HL-60/S4 treated with phorbol 12-myristate 13-acetate at 8.2 ng/mL for 4 days and 3 days (cell line): ENCODE measurements at regions not wholly inside any gene's neighbourhood (a gene's known extent, or its start where the extent isn't known, plus 50 kb on each side); places are given as distances from the start of the nearest gene placed in this dataset.

Experiments
- in situ Hi-C: fragments of 300-500 bp; cut with MboI; formaldehyde crosslinking; loops from 2 replicates; pipeline ENCODE4 v1.15.0; 2022; ENCODE audit warnings: low sequenced_read_pairs

DNA sequence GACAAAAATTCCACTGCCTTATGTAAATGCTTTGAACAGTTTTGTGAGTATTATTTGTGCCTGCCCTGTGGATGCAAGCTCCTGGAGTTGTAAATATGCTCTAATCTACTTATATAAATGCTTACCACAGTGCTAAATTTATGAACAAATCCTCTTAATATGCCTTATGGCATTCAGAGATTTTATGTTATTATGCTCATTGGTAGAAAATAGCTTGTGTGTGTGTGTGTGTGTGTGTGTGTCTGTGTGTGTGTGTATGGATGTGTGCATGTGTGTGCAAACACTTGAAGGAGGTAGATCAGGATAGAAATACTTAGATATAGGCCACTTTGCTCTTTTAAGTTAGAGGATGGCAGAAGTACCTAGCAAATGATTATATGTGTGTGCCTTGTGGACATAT is 253.9 kb downstream of the TAF11L14 start:
- in situ Hi-C loops = no loop called here

DNA sequence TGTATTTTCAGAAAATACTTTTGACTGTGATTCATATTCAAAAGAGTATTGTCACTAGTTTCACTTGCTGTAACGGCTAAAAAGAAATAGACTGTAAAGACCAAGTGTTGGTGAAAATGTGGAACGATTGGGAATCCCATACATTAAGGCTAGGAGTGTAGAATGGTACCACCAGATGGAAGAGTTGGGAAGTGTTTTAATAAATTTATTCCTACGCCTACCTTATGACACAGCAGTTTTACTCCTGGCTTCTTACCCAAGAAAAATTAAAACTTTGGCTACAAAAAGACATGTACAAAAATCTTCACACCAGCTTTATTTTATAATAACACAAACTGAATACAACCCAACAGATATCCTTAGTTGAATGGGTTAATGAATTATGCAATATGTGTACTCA is 256.2 kb downstream of the TAF11L14 start:
- in situ Hi-C loops = no loop called here

DNA sequence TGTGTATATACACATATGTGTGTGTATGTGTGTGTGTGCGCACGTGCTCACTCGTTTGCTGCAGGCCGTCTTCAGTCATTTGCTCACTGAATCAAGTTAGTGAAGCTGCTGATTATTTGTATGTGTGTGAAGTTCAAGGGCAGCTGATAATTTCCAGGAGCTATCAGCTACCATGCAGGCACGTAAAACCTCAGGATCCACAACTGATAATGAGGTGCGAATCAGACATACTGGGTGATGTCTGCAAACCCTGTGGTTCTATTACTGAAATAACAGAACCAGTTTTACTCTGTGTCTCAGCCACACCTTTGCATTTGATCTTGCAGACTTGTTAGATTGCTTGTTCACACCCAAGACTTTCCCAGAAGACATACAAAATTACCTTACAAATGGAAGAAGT is 257.6 kb downstream of the TAF11L14 start:
- in situ Hi-C loops = no loop called here

DNA sequence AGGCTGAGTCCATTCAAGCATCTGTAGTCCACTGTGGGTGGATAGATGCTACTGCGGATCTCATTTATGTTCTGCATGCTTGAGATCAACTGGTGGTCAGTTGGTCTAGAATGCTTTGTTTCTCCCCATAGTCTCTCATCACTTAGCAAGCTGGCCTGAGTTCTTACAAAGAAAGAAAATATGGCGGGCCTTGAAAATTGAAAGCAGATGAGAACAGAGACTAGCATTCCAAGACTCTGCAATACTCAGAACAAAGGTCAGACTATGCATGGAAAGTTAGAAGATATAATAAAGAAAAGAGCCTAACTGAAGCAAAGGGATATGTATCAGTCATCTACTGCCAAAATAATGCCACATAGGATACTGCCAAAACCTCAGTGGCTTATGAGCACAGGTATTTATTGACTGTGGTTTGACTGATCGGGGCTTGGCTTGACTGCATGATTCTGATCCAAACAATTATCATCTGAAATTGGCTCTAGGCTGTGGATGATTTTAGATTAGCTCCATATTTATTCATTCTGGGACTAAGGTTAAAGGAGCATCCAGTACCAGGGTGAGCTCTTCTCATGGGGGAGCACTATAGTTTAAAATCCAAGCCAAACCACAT is 258.9 kb downstream of the TAF11L14 start:
- in situ Hi-C loops = no loop called here

DNA sequence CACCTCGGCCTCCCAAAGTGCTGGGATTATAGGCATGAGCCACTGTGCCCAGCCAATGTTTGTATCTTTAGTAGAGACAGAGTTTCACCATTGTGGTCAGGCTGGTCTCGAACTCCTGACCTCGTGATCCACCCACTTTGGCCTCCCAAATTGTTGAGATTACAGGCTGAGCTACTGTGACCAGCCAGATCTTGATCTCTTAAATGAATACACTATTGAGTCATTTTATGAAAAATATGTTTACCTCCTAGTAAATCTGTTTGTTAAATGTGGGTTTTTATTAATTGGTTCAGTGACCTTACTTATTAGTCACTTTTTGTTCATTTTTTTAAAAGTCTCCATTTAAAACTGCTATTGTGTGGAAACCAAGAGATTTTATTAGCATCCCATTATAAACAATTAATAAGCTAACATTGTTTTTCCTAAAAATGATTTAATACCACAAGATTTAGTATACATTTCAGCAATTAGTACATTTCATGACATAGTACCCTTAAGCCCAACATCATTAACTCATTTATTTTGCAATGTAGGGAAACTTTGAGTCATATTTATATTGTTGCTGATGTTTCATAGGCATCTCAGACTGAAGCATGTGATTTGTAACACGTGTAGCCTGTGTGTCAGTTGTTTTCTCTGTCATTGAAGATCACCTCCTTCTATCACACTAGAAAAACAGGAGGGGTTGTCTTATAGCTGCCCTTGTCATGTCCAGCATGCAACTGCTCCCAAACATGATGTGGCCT is 261.2 kb downstream of the TAF11L14 start:
- in situ Hi-C loops = no loop called here

DNA sequence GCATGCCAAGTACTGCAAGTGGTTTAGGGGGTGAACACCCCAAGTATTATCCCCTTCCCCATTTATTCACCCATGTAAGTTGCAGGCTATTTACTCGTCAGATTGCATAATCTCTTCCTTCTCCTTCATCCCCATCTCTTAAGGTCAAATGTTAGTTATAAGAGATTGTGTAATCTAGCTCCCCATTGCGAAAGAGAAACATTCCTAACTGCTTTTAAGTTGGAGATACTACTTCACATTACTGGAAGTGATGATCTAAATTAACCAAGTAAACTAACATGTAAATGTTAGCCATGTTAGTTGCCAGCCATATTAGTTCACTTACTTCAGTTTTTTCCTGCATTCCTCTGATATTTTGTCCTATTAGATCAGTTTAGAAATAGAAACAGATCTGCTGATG is 262.3 kb downstream of the TAF11L14 start:
- in situ Hi-C loops = no loop called here

DNA sequence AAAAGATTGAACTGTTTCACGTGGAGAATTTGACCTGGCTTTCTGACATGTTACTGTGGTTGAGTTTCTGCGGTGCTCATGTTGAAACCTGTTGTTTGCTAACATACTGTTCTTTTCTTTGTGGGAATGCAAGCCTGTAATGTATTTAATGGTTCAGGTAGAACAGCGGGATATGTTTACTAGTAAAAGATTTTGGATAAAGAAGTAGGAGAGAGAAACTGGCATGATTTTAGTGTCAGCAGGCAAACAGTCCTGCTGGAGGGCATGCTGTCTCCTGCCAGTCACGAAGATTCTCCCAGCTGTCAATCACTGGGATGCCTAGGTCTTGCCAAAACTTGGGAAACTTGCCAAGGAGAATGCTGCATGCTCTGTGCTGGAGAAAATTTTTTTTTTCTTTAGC is 263.5 kb downstream of the TAF11L14 start:
- in situ Hi-C loops = no loop called here

DNA sequence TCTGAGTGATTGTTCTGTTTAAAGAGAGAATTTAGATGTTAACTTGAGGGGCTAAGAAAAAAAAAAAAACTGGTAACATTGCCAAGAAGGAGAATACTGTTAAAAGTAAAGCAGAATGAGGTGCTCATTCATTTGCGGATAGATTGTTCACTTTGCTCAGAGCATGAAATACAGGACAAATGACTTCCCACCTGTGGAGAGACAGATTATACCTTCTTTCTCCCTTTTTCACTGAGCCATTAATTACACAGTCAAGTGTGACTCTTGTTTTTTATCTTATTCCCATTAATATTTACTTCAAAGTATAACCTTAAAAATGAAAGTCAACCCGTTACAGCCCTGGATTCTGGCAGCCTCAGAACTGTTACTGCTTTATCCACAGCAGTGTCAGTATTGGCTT is 264.5 kb downstream of the TAF11L14 start:
- in situ Hi-C loops = no loop called here

DNA sequence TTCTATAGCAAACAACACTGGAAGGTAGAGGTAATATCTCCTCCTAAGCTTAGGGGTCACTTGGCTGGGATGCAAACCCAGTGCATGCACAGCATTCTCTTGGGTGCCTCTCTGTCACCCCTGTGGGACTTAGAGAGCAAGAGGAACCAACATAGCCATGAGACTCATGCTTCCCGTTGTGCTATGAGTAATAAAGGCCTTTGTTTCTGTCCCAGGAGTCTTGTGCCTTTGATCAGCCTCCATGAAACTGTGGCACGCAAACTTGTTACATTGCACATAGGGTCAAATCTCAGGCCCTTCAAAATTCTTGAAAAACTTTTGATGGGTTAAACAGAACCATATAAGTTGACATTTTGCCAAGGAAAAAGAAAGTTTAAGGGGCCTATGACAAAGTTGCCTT is 272.8 kb downstream of the TAF11L14 start:
- in situ Hi-C loops = no loop called here

DNA sequence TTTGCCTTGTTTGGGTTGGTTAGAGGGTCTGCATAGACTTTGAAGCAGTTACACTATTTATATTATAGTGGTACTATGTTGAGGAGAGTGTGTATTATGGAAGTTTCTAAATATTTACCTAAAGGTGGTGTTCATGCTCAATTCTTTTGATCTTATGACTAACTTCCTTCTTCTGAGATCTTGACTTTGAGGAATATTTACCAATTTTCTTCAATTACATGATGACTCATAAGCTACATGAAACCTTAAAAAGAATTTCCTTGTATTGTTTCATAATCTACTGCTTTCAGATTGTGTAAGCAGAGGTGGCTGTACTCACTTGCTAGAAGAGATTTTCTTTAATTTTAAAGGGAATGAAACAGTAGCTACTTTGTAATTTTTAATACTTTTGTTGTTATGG is 276.1 kb downstream of the TAF11L14 start:
- in situ Hi-C loops = no loop called here

DNA sequence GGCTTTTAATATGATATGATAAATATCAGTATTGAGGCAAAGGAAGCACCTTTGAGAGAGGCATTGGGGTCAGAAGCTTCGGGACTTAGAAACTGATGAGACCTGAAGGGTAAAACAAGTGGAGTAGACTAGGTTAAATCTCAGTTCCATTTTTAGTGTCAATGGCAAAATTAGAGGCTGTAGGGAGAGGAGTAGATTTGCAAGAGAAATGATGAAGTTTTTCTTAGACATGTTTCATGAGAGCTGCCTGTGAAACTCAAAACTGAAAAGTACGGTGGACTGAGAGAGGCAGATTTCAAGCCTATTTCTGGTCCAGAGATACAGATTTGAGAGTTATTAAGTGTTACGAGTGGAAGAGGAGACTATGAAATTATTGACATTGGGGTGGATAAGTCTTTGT is 278.5 kb downstream of the TAF11L14 start:
- in situ Hi-C loops = no loop called here

DNA sequence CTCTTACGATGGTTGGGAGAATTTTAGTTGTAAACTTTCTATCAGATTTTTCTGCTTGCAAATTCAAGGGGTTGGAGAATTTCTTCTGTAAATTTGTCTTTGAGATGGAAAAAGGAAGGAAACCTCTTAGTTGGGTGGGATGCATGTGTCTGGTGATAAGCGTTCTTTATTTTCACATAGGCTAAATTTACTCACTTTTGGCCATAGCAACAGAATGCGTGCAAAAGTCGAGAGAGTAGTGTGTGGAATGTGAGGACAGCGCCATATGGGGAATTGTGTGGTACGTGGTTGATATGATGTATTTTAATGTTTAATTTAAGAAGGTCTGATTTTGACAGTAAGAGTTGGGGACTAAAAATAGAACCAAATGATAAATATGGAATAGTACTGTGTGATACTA is 282.2 kb downstream of the TAF11L14 start:
- in situ Hi-C loops = no loop called here

DNA sequence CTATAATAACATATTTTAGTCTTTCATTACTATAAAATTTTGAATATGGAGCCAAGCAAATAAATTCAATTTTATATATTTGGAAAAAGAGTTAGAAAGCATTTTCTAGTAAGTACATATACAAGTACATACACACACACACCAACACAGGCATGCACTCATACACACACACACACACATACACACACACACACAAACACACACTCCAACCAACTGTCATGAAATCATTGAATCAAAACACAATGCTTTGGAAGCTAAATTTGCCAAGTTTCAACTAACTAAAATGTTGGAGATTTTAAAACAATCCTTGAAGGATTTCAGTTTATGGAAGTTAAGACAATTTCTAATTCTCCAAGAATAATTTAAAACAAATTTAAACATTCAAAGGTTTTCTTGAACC is 283.2 kb downstream of the TAF11L14 start:
- in situ Hi-C loops = no loop called here

DNA sequence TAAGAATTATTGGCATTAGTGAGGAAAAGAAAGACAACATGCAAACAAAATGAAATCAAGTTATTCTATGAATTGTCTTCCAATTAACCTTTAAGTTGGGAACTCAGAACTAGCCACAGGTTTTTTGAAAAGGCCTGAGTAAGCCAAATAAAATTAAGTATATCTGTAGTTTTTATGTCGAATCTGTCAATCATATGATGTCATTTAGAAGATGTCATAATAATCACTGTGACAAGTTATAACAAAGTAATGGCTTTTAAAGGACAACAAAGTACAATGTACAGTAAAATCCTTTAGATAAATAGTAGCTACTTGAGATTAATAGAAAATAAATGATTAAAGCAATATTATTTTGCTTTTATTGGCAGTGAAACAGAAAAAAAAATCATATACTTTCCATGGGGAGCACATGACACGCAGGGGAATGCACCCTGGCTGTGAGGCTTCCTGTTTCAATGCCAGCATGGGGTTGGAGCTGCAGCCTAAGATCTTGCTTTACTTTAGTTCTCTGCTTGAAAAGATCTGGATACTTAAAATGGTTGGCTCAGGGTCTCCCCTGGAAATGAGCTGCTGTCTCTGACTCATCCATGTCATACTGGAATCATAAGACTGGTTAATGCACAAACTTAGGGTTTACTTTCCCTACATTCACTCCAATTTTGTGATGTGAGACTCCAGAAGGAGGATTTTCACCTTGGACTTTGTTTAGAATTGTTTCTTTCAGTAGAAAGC is 284.3 kb downstream of the TAF11L14 start:
- in situ Hi-C loops = no loop called here

DNA sequence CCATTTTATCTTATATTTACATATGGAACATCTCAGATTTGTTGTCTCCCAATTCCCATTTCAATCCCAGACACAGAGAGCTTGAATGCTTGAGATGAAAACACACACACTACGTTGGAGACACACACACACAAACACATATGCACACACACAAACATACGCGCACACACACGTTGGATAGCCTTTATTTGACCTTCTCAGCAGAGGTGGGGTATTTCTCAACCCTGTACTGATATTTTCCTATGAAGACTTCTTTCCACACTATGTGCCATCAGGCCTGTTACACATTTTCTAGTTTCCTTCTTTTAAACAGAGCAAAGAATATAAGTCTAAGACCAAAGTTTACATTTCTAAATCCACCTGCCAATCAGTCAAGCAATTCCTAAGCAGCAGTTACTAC is 291.0 kb downstream of the TAF11L14 start:
- in situ Hi-C loops = no loop called here

DNA sequence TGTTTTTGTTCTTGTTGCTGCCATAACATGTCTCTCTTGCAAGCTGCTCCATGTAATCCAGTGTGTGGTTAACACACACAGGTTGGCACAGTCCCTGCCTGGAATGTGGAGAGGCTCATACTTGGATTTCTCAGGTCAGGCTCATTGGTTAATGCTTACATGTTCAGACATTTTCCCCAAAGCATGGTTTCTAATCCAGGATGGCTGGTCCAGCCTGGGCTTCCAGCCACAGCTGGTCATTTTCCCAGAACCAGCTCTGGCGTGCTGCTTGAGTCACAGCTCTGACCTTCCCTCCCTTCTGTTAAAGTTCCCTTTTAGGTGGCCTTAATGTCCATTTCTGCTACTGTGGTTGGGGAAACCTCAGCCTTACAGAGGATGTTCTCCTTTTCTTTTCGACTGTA is 294.3 kb downstream of the TAF11L14 start:
- in situ Hi-C loops = no loop called here

DNA sequence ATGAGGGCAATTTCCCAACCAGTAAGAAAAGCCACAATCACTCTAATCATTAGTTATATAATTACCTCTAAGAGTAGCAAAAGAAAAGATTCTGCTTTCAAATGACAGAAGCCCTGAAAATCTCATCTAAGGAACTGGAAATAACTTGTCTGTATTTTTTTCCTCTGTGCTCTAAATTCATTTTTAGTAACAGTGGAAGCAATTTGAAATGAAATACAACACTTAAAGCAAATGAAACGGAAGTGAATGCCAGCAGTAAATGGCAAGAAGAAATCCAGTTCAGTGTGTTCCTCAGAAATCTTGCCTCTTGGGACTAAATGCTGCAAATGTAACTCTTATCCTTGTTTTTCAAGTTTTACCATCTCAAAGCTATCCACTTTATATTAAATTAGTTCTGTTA is 294.9 kb downstream of the TAF11L14 start:
- in situ Hi-C loops = no loop called here

DNA sequence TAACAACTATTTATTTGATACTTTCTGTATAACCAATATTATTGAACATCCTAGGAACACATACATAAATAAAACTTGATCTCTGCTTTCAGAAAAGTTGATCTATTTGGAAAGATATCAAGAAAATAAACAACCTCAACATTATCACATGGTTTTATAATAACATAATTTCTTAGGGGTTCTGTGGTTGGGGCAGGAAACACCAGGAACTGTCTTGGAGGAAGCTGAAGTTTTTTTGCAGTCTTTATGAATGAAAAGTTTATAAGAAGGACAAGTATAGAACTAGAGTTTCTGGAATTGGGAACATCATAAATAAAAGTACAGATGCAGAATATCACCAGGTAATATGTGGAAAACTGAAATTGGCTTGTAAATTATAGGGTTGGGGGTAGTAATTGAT is 296.1 kb downstream of the TAF11L14 start:
- in situ Hi-C loops = no loop called here

DNA sequence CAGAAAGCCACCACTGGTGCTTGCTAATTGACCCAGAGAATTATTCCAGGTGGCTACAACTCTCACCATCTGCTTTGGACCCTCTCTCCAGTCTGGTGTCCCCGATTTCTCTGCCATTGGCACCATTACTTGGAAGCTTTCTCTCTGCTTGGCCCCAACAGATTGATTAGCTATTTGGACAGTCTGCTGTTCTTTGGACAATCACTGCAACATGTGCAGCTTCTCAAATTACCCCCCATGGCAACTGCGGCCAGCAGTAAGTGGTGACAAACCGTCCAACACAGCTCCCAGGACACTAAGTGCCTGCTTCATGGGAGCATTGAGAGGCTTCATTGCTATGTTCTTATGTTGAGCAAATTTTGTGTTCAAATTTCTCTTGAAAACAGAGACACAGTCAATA is 309.8 kb downstream of the TAF11L14 start:
- in situ Hi-C loops = no loop called here

DNA sequence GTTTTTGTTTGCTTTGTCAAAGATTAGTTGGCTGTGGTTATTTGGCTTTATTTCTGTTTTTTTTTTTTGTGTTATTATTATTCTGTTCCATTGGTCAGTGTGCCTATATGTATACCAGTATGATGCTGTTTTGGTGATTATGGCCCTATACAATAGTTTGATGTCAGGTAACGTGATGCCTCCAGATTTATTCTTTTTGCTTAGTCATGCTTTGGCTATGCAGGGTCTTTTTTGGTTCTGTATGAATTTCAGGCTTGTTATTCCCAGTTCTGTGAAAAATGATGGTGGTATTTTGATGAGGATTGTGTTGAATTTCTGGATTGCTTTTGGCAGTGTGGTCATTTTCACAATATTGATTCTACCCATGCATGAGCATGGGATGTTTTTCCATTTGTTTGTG is 312.8 kb downstream of the TAF11L14 start:
- in situ Hi-C loops = no loop called here

DNA sequence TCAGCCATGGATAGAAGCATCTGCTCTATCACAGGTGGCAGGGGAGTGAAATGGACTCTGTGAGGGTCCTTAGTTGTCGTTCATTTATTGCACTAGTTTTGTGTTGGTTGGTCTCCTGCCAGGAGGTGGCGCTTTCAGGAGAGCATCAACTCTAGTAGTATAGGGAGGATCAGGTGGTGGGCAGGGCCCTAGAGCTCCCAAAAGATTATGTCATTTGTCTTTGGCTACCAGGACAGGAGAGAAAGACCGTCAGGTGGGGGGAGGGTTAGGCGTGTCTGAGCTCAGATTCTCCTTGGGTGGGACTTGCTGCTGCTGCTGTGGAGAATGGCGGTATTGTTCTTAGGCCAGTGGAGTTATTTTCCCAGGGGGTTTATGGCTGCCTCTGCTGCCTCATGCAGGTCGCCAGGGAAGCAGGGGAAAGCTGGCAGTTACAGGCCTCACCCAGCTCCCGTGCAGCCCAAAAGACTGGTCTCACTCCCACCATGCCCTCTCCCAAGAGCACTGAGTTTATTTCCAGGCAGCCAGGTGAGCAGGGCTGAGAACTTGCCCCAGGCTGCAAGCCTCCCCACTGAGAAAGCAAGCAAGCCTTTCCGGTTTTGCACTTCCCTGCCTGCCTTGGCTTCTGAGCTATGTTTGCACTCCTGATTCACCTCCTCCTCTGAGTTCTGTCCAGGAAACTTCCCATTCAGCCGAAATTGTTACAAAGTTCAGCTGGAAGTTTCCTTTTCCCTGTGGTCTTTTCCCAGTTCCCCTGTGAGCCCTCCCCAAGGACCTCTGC is 317.3 kb downstream of the TAF11L14 start:
- in situ Hi-C loops = no loop called here

DNA sequence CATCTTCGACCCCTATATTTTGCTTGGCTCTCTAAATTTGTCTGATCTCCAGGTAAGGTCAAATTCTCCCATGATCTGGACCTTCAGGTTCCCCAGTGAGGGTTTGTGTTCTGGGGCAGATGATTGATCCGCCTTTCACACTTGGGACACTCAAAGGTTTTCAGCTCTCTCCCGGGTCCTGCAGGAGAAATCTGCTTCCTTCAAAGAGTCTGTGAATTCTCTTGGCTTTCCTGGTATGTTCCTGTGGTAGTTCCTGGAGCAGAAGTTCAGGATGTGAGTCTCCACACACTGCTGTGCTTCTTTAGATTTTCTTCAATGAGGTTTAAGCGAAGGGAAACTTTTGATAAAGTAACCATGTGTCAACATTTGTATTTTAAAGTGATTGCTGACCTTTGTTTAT is 318.0 kb downstream of the TAF11L14 start:
- in situ Hi-C loops = no loop called here
